OCI-LY7 (cell line): ENCODE measurements at regions not wholly inside any gene's neighbourhood (a gene's known extent, or its start where the extent isn't known, plus 50 kb on each side); places are given as distances from the start of the nearest gene placed in this dataset.

Experiments
- BruUV-seq: library from RNA; stranded (reverse); fragments of 400-500 nt; replicated peaks from 2 replicates; lab custom pipeline; 2021; lab: Mats Ljungman, UMichigan
- CTCF ChIA-PET: fragments of 300-600 bp; sonication (Branson Sonifier 250); formaldehyde crosslinking; loops from one replicate; lab custom pipeline; 2022; ENCODE audit warnings: antibody characterized with exemption; ENCODE audit not compliant: unreplicated experiment; lab: Charles Lee
- POLR2A ChIA-PET: fragments of 300-600 bp; sonication (Branson Sonifier 250); formaldehyde crosslinking; loops from one replicate; lab custom pipeline; 2022; ENCODE audit warnings: antibody characterized with exemption; lab: Charles Lee
- DNase-seq: peaks from one replicate; pipeline ENCODE4 v3.0.0-alpha.2; 2015; ENCODE audit warnings: low spot score
- H2AFZ ChIP-seq: fragments of 200-600 bp; sonication (generic), shearing (Covaris generic); 2 replicates; pipeline ENCODE4 v1.6.1; 2014; ENCODE audit warnings: mild to moderate bottlenecking, antibody characterized with exemption, low read length, moderate library complexity
- H3K27ac ChIP-seq: fragments of 200-600 bp; sonication (generic); 2 replicates; pipeline ENCODE4 v1.5.1; 2014; ENCODE audit warnings: mixed run types, low read depth, mild to moderate bottlenecking, moderate library complexity, low read length, inconsistent platforms; ENCODE audit not compliant: poor library complexity, severe bottlenecking
- H3K36me3 ChIP-seq: fragments of 200-600 bp; sonication (generic); 2 replicates; pipeline ENCODE4 v1.6.1; 2014; ENCODE audit warnings: mild to moderate bottlenecking, antibody characterized with exemption, low read length, moderate library complexity, mixed read lengths; ENCODE audit not compliant: insufficient read depth
- H3K4me1 ChIP-seq: fragments of 200-600 bp; sonication (generic); 2 replicates; pipeline ENCODE4 v1.5.1; 2014; ENCODE audit warnings: mild to moderate bottlenecking, low read length; ENCODE audit not compliant: insufficient read depth, poor library complexity, severe bottlenecking
- H3K4me2 ChIP-seq: fragments of 200-600 bp; sonication (generic); 2 replicates; pipeline ENCODE4 v1.6.1; 2014; ENCODE audit warnings: mild to moderate bottlenecking, low read length
- H3K4me3 ChIP-seq: fragments of 200-600 bp; sonication (generic); 2 replicates; pipeline ENCODE4 v1.5.1; 2014; ENCODE audit warnings: mild to moderate bottlenecking, low read depth, low read length; ENCODE audit not compliant: poor library complexity, severe bottlenecking
- H3K79me2 ChIP-seq: fragments of 200-600 bp; sonication (generic); 2 replicates; pipeline ENCODE4 v1.6.1; 2016; ENCODE audit warnings: low read depth, mild to moderate bottlenecking, low read length, moderate library complexity, mixed read lengths; ENCODE audit not compliant: insufficient read depth
- H3K9me2 ChIP-seq: fragments of 200-600 bp; sonication (generic); 2 replicates; pipeline ENCODE4 v1.6.1; 2016; ENCODE audit warnings: mild to moderate bottlenecking, low read length, mixed read lengths; ENCODE audit not compliant: insufficient read depth
- H3K9me3 ChIP-seq: fragments of 200-600 bp; sonication (generic); 2 replicates; pipeline ENCODE4 v1.6.1; 2014; ENCODE audit warnings: mild to moderate bottlenecking, mixed run types, low read length, mixed read lengths
- H4K20me1 ChIP-seq: fragments of 200-600 bp; sonication (generic); 2 replicates; pipeline ENCODE4 v1.6.1; 2014; ENCODE audit warnings: mild to moderate bottlenecking, antibody characterized with exemption, low read length, moderate library complexity, mixed read lengths; ENCODE audit not compliant: insufficient read depth
- CTCF ChIP-seq: fragments of 200-600 bp; sonication (generic); conservative IDR thresholded peaks from 2 replicates; pipeline ENCODE4 v1.5.1; 2014; ENCODE audit warnings: mild to moderate bottlenecking, antibody characterized with exemption, low read length, moderate library complexity, mixed read lengths
- EZH2phosphoT487 ChIP-seq: fragments of 200-600 bp; sonication (generic); IDR thresholded peaks from 2 replicates; pipeline ENCODE4 v1.6.1; 2018; ENCODE audit warnings: low read depth, borderline replicate concordance, mild to moderate bottlenecking, mixed run types, antibody characterized with exemption, low read length, moderate library complexity, mixed read lengths
- intact Hi-C: fragments of 100-400 bp; cut with micrococcal nuclease; formaldehyde crosslinking; loops from one replicate; pipeline ENCODE4 v1.10.0; 2022; ENCODE audit not compliant: unreplicated experiment

DNA sequence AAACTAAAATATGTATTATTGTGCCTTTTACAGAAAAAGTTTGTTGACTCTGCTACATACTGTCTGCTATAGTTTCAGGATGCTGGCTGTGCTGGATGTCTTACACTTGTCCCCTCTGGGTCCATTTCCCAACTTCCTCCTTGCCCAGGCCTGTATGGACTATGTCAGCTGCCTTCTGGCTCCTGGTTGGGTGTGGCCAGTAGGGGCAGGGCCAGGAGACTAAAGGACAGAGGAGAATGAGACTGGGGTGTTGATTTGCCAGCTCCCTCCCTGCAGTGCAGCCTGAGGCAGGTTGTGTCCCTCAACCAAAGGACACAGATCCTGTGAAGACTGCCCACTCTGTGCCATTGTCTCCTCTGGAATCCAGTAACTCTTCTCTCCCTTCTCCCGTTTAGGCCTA, 90.6 kb upstream of the UBE2E2 start:
- intact Hi-C loops = no loop called here
- H3K4me2 ChIP-seq = no peak overlapping the region
- no peaks in the 10 kb centered on the region for H3K9me3 ChIP-seq
- ChIA-PET CTCF (no interaction called here), POLR2A (interaction anchor here (0.6 kb wide), 1 partner anchor 496 kb away, joined by 4 read pairs; no protein-coding TSS in a partner anchor)
- H3K9me2 ChIP-seq = no peaks in the 10 kb centered on the region
- TF ChIP-seq EZH2phosphoT487 (no peak), CTCF (no peak)
- DNase-seq = no peak
- H2AFZ ChIP-seq = no peak overlapping the region
- H4K20me1 ChIP-seq = no peaks in the 10 kb centered on the region
- no peak overlapping the region for H3K4me3 ChIP-seq
- BruUV-seq = no TSS peak
- no peaks in the 10 kb centered on the region for H3K79me2 ChIP-seq
- H3K36me3 ChIP-seq = no peaks in the 10 kb centered on the region
- H3K27ac ChIP-seq = no peak overlapping the region
- no peaks in the 10 kb centered on the region for H3K4me1 ChIP-seq

DNA sequence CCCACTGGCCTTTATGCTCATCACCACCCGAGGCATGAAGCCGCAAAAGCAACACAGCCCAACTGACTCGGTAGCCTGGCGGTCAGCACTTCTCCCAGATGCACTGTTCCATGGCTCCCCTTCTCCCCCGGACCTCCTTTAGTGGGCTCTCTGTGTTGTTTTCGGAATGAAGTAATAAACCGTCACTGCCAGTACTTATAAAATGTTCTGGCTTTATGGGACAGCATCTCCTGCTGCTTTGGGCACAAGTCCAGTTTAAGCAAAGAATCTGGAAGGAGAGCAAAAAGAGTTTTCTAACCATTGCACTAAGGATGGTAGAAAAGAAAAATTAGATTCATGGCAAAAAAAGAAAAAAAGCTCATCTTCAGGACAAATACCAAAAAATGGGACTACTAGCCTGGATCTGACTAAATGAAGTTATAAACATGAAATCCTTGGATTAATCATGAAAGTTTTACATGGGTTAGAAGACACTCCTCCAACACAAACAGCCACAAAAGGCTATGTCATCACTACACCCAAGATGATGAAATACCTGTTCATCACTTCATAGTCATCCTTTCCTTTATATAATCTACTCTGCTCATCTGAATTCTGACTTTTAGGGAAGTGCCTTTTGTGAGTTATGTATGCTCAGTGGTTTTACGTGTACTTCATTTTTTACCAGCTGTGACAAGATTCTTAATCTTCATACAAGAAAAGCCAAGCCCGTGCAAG, 89.5 kb upstream of the UBE2E2 start:
- no TSS peak for BruUV-seq
- H4K20me1 ChIP-seq = no peaks in the 10 kb centered on the region
- TF ChIP-seq EZH2phosphoT487 (no peak), CTCF (no peak)
- no peak overlapping the region for H2AFZ ChIP-seq
- no peaks in the 10 kb centered on the region for H3K9me2 ChIP-seq
- H3K4me1 ChIP-seq = no peaks in the 10 kb centered on the region
- no peak overlapping the region for H3K4me3 ChIP-seq
- ChIA-PET POLR2A (interaction anchor here (0.9 kb wide), 1 partner anchor 58 kb away, joined by 3 read pairs; no protein-coding TSS in a partner anchor), CTCF (no interaction called here)
- H3K4me2 ChIP-seq = no peak overlapping the region
- no peaks in the 10 kb centered on the region for H3K36me3 ChIP-seq
- no peak for DNase-seq
- intact Hi-C loops = no loop called here
- H3K27ac ChIP-seq = no peak overlapping the region
- no peaks in the 10 kb centered on the region for H3K79me2 ChIP-seq
- H3K9me3 ChIP-seq = no peaks in the 10 kb centered on the region

DNA sequence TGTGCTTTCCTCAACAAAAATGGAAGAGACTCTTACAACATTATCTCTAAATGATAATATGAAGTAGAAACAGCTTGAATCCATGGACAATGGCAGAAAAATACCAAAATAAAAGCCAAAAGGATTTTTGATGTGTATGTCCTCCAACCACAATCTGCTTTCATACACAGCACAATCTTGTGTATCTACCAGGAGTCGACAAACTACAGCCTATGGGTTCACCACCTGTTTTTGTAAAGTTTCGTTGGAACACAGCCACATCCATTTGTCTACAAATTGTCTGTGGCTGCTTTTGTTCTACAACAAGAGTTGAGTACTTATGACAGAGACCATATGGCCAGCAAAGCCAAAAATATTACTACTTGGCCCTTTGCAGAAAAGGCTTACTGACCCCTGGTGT, 88.7 kb upstream of the UBE2E2 start:
- Histone ChIP-seq H3K4me1 (no peaks in the 10 kb centered on the region), H3K27ac (no peak overlapping the region), H2AFZ (no peak overlapping the region), H3K4me3 (no peak overlapping the region), H3K79me2 (no peaks in the 10 kb centered on the region), H4K20me1 (no peaks in the 10 kb centered on the region), H3K9me3 (no peaks in the 10 kb centered on the region), H3K9me2 (no peaks in the 10 kb centered on the region), H3K36me3 (no peaks in the 10 kb centered on the region), H3K4me2 (no peak overlapping the region)
- intact Hi-C loops = no loop called here
- ChIA-PET POLR2A (interaction anchor here (0.8 kb wide), 1 partner anchor 8 kb away, joined by 3 read pairs; no protein-coding TSS in a partner anchor), CTCF (no interaction called here)
- no TSS peak for BruUV-seq
- no peak for TF ChIP-seq CTCF
- no peak for TF ChIP-seq EZH2phosphoT487
- no peak for DNase-seq
